ENCODE measurements at regions not wholly inside any gene's neighbourhood (a gene's known extent, or its start where the extent isn't known, plus 50 kb on each side); places are given as distances from the start of the nearest gene placed in this dataset.

DNA sequence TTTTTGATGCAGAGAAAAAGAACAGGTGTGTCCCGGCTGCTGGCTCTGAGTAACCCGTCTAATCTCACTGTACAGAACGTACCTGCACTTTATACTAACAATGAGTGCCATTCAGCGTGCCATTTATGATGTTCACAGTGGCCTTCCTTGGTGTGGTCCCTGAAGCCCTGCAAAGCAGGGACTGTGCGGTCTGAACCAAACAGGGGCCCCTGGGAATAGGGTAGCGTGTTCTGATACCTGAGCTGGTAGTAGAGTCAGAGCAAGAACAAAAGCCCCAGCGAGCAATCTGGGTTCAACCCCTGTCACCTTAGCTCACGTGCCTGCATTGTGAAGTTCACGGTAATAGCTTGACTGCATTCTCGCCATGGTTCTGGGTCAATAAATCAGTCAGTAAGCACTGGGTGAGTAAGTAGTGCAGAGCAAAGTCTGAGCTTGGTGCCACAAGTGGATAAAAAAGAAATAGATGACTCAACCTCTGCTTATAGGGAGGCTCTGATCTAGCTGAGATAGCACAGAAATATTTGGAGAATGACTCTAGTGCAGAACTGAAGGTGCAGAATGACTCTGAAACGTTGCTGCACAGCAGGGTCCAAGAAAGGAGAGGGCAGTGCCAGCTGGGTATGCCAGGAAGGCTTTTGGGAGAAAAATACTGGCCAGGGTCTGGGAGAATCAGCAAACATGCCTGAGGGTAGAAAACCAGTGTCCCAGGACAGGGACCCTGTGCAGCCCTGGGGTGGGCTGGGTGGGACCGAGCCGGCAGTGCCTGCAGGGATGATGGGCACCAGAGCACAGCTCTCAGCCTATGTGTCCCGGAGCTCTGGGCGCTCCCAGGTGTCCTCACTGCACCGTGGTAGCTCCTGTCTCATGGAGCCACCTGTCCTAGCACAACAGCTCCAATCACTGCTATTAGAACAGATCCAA is 125.9 kb downstream of the RHOU start (continued):
- TF ChIP-seq, protein P1, sequence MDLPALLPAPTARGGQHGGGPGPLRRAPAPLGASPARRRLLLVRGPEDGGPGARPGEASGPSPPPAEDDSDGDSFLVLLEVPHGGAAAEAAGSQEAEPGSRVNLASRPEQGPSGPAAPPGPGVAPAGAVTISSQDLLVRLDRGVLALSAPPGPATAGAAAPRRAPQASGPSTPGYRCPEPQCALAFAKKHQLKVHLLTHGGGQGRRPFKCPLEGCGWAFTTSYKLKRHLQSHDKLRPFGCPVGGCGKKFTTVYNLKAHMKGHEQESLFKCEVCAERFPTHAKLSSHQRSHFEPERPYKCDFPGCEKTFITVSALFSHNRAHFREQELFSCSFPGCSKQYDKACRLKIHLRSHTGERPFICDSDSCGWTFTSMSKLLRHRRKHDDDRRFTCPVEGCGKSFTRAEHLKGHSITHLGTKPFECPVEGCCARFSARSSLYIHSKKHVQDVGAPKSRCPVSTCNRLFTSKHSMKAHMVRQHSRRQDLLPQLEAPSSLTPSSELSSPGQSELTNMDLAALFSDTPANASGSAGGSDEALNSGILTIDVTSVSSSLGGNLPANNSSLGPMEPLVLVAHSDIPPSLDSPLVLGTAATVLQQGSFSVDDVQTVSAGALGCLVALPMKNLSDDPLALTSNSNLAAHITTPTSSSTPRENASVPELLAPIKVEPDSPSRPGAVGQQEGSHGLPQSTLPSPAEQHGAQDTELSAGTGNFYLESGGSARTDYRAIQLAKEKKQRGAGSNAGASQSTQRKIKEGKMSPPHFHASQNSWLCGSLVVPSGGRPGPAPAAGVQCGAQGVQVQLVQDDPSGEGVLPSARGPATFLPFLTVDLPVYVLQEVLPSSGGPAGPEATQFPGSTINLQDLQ (CRISPR knock-in tag; IDR thresholded peaks at IDR 0.05), result no peak
- TF ChIP-seq SIX1 (CRISPR knock-in tag; IDR thresholded peaks at IDR 0.05; ENCODE audit: borderline replicate concordance), result no peak
- no peak for TF ChIP-seq ZNF18 (CRISPR knock-in tag; IDR thresholded peaks at IDR 0.05; ENCODE audit: insufficient replicate concordance)
- TF ChIP-seq AKAP8 (CRISPR knock-in tag; IDR thresholded peaks at IDR 0.05), result no peak
- TF ChIP-seq RFX1 (IDR thresholded peaks at IDR 0.05), result no peak
- TF ChIP-seq EP300 (IDR thresholded peaks at IDR 0.05; ENCODE audit: low read depth in 2 of 2, low read length in 2 of 2), result peak; percentile 50 to 89; a peak in 3 of 4 replicates
- peak; percentile 81 for TF ChIP-seq EP300 (CRISPR knock-in tag; IDR thresholded peaks at IDR 0.05; ENCODE audit: borderline replicate concordance)
- TF ChIP-seq MED13 (CRISPR knock-in tag; IDR thresholded peaks at IDR 0.05), result peak; percentile 21; the same call in 1 of the 2 replicates
- peak; percentile 70; the same call in 1 of the 2 replicates for TF ChIP-seq MEIS2 (CRISPR knock-in tag; IDR thresholded peaks at IDR 0.05)
- peak; percentile 64 for TF ChIP-seq MIER3 (CRISPR knock-in tag; IDR thresholded peaks at IDR 0.05; ENCODE audit: borderline replicate concordance)
- TF ChIP-seq HIC2 (CRISPR knock-in tag; IDR thresholded peaks at IDR 0.05; ENCODE audit: low read depth), result peak; percentile 71
- peak; percentile 67 for TF ChIP-seq NCOA2 (CRISPR knock-in tag; IDR thresholded peaks at IDR 0.05)
- TF ChIP-seq RAD21 (CRISPR knock-in tag; IDR thresholded peaks at IDR 0.05), result no peak; the same call in 1 of the 2 replicates
- no peak for TF ChIP-seq DDIT3 (CRISPR knock-in tag; IDR thresholded peaks at IDR 0.05)
- no peak; the same call in 1 of the 2 replicates for TF ChIP-seq DNMT3B (CRISPR knock-in tag; conservative IDR thresholded peaks at IDR 0.05)
- TF ChIP-seq ZSCAN30 (CRISPR knock-in tag; IDR thresholded peaks at IDR 0.05), result no peak
- TF ChIP-seq ZNF232 (CRISPR knock-in tag; IDR thresholded peaks at IDR 0.05; ENCODE audit: borderline replicate concordance), result peak; percentile 84; the same call in 1 of the 2 replicates
- peak; percentile 38; the same call in 1 of the 2 replicates for TF ChIP-seq ZBTB38 (CRISPR knock-in tag; IDR thresholded peaks at IDR 0.05)
- no peak; the same call in 1 of the 2 replicates for TF ChIP-seq ZNF205 (CRISPR knock-in tag; IDR thresholded peaks at IDR 0.05)

All from HepG2 (cell line).